H7 (cell line): ENCODE measurements at regions not wholly inside any gene's neighbourhood (a gene's known extent, or its start where the extent isn't known, plus 50 kb on each side); places are given as distances from the start of the nearest gene placed in this dataset.
"Not testable (repeated sequence)": the region's sequence is repeated elsewhere in the genome, so short reads cannot be mapped to it uniquely, and the experiment has no call there.

Experiments
- DNase-seq: peaks from one replicate; pipeline ENCODE4 v3.0.0; 2012
- H3K27me3 ChIP-seq: 2 replicates; pipeline ENCODE4 v1.6.0; 2011; ENCODE audit warnings: mild to moderate bottlenecking, low read length; ENCODE audit not compliant: control insufficient read depth, insufficient read depth
- H3K36me3 ChIP-seq: replicated peaks from 2 replicates; pipeline ENCODE4 v1.5.1; 2011; ENCODE audit warnings: low read length; ENCODE audit not compliant: control insufficient read depth, insufficient read depth
- H3K4me3 ChIP-seq: 2 replicates; pipeline ENCODE4 v1.5.1; 2011; ENCODE audit warnings: low read depth, mild to moderate bottlenecking, control low read depth, low read length, moderate library complexity; ENCODE audit not compliant: insufficient read depth

GRCh38 chr3:144023543-144023942, 51.9 kb downstream of the DIPK2A start:
- not testable (repeated sequence) for H3K4me3 ChIP-seq, H3K27me3 ChIP-seq, H3K36me3 ChIP-seq, DNase-seq

GRCh38 chr3:144028798-144029411, 57.3 kb downstream of the DIPK2A start:
- H3K4me3 ChIP-seq: no peak overlapping the region
- H3K27me3 ChIP-seq: no peaks in the 10 kb centered on the region
- DNase-seq: no peak

GRCh38 chr3:144029769-144030168, 58.1 kb downstream of the DIPK2A start:
- DNase-seq: no peak
- Histone ChIP-seq H3K4me3 (no peak overlapping the region), H3K36me3 (no peaks in the 10 kb centered on the region), H3K27me3 (no peaks in the 10 kb centered on the region)

More at GRCh38 chr3:144028798-144029411, 57.3 kb downstream of the DIPK2A start:
- no peaks in the 10 kb centered on the region for H3K36me3 ChIP-seq

GRCh38 chr3:144031938-144032337, 60.3 kb downstream of the DIPK2A start:
- no peaks in the 10 kb centered on the region for H3K27me3 ChIP-seq
- no peak for DNase-seq
- H3K4me3 ChIP-seq: no peak overlapping the region
- H3K36me3 ChIP-seq: no peaks in the 10 kb centered on the region

GRCh38 chr3:144032531-144033239, 61.1 kb downstream of the DIPK2A start:
- DNase-seq: no peak
- H3K27me3 ChIP-seq: no peaks in the 10 kb centered on the region
- H3K4me3 ChIP-seq: no peak overlapping the region
- H3K36me3 ChIP-seq: no peaks in the 10 kb centered on the region

GRCh38 chr3:144033240-144033589, 61.6 kb downstream of the DIPK2A start:
- no peak for DNase-seq
- H3K27me3 ChIP-seq: no peaks in the 10 kb centered on the region
- no peak overlapping the region for H3K4me3 ChIP-seq
- H3K36me3 ChIP-seq: no peaks in the 10 kb centered on the region

- DNase-seq: no peak
Measured at GRCh38 chr3:144033863-144034262, 62.2 kb downstream of the DIPK2A start.

GRCh38 chr3:144034715-144035290, 63.2 kb downstream of the DIPK2A start:
- Histone ChIP-seq H3K36me3 (no peaks in the 10 kb centered on the region), H3K4me3 (no peak overlapping the region), H3K27me3 (no peaks in the 10 kb centered on the region)
- no peak for DNase-seq

More at GRCh38 chr3:144033863-144034262, 62.2 kb downstream of the DIPK2A start:
- no peaks in the 10 kb centered on the region for H3K27me3 ChIP-seq
- H3K4me3 ChIP-seq: no peak overlapping the region
- no peaks in the 10 kb centered on the region for H3K36me3 ChIP-seq

GRCh38 chr3:144036498-144036897, 64.9 kb downstream of the DIPK2A start:
- DNase-seq: no peak
- Histone ChIP-seq H3K36me3 (no peaks in the 10 kb centered on the region), H3K4me3 (no peak overlapping the region), H3K27me3 (no peaks in the 10 kb centered on the region)

- no peaks in the 10 kb centered on the region for H3K36me3 ChIP-seq
- H3K4me3 ChIP-seq: no peak overlapping the region
- no peaks in the 10 kb centered on the region for H3K27me3 ChIP-seq
- DNase-seq: no peak
Measured at GRCh38 chr3:144039661-144040060, 68.0 kb downstream of the DIPK2A start.

GRCh38 chr3:144041960-144042556, 70.4 kb downstream of the DIPK2A start:
- Histone ChIP-seq H3K4me3 (no peak overlapping the region), H3K27me3 (no peaks in the 10 kb centered on the region), H3K36me3 (no peaks in the 10 kb centered on the region)
- DNase-seq: no peak

- Histone ChIP-seq H3K27me3 (no peaks in the 10 kb centered on the region), H3K36me3 (no peaks in the 10 kb centered on the region), H3K4me3 (no peak overlapping the region)
- DNase-seq: no peak
Measured at GRCh38 chr3:144045766-144046165, 74.1 kb downstream of the DIPK2A start.

GRCh38 chr3:144049374-144049773, 77.8 kb downstream of the DIPK2A start:
- Histone ChIP-seq H3K4me3 (no peak overlapping the region), H3K36me3 (no peaks in the 10 kb centered on the region), H3K27me3 (no peaks in the 10 kb centered on the region)
- DNase-seq: no peak

- no peaks in the 10 kb centered on the region for H3K27me3 ChIP-seq
- no peak for DNase-seq
- no peaks in the 10 kb centered on the region for H3K36me3 ChIP-seq
- H3K4me3 ChIP-seq: no peak overlapping the region
Measured at GRCh38 chr3:144051211-144051610, 79.6 kb downstream of the DIPK2A start.

GRCh38 chr3:144052275-144052674, 80.7 kb downstream of the DIPK2A start:
- Histone ChIP-seq H3K36me3 (no peaks in the 10 kb centered on the region), H3K27me3 (no peaks in the 10 kb centered on the region), H3K4me3 (no peak overlapping the region)
- DNase-seq: no peak
